ENCODE measurements at regions not wholly inside any gene's neighbourhood (a gene's known extent, or its start where the extent isn't known, plus 50 kb on each side); places are given as distances from the start of the nearest gene placed in this dataset.

DNA sequence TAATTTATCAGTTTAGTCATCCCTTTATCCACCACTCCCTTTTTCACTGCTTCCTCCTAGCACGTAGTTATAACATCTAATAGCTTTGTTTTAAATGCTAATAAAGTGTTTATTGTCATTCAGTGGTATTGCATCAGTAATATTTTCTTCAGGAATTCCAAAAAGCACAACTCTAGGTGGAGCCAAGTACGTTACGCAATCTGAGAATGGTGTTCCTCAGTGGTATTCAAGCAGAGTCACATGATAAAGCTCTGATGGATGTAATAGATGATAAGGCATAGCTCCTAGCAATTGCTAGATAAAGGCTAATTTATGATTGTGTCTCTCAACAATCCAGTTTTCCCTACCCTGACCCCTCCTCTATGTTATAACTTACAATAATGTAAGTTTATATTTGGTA, 494.6 kb upstream of the ADGRL4 start:
- TF ChIP-seq, protein P1, sequence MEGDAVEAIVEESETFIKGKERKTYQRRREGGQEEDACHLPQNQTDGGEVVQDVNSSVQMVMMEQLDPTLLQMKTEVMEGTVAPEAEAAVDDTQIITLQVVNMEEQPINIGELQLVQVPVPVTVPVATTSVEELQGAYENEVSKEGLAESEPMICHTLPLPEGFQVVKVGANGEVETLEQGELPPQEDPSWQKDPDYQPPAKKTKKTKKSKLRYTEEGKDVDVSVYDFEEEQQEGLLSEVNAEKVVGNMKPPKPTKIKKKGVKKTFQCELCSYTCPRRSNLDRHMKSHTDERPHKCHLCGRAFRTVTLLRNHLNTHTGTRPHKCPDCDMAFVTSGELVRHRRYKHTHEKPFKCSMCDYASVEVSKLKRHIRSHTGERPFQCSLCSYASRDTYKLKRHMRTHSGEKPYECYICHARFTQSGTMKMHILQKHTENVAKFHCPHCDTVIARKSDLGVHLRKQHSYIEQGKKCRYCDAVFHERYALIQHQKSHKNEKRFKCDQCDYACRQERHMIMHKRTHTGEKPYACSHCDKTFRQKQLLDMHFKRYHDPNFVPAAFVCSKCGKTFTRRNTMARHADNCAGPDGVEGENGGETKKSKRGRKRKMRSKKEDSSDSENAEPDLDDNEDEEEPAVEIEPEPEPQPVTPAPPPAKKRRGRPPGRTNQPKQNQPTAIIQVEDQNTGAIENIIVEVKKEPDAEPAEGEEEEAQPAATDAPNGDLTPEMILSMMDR (IDR thresholded peaks at IDR 0.05) = no peak
- no peak for TF ChIP-seq ZFX (IDR thresholded peaks at IDR 0.05; ENCODE audit: borderline replicate concordance)
